K562 (cell line): ENCODE measurements at regions not wholly inside any gene's neighbourhood (a gene's known extent, or its start where the extent isn't known, plus 50 kb on each side); places are given as distances from the start of the nearest gene placed in this dataset.

Source experiments
- ATAC-seq: fragments of 200-7000 bp; cut with Tn5 transposase; 3 replicates; pipeline ENCODE4 v1.9.1; 2020; ENCODE audit warnings: moderate library complexity
- BruUV-seq: library from RNA; stranded (reverse); fragments of 400-500 nt; replicated peaks from 2 replicates; lab custom pipeline; 2021; lab: Mats Ljungman, UMichigan
- CTCF ChIA-PET: fragments of 300-600 bp; formaldehyde crosslinking; extraction: SDS; loops from one replicate; lab custom pipeline; 2021; ENCODE audit warnings: low intra/inter-chr PET ratio; lab: Yijun Ruan, JAX
- POLR2A ChIA-PET: fragments of 300-600, 350-650 bp; sonication (Branson Sonifier 250); formaldehyde crosslinking; extraction: SDS; loops from one replicate; lab custom pipeline; 2021; ENCODE audit warnings: antibody characterized with exemption, inconsistent platforms; lab: Yijun Ruan, JAX
- DNase-seq, 4 experiments: peaks; one replicate each; pipeline versions ENCODE4 v3.0.0 to v3.0.0-alpha.2; 2011 to 2018; ENCODE audit warnings: low spot score in 3 of 4, mixed read lengths in 3 of 4; ENCODE audit errors: extremely low read depth in 1 of 4
- FAIRE-seq: peaks from 2 replicates; lab custom pipeline; 2011; peaks lifted over from hg19 to GRCh38; lab: Jason Lieb, UNC
- H2AFZ ChIP-seq: 2 replicates; pipeline ENCODE4 v1.6.0; 2011; ENCODE audit warnings: low read depth, low read length, control low read depth, inconsistent platforms
- H3K27ac ChIP-seq: fragments of 200-600 bp; 3 replicates; pipeline ENCODE4 v1.8.0; 2011; ENCODE audit warnings: low read depth, mild to moderate bottlenecking, control low read depth, inconsistent platforms, low read length, moderate library complexity, mixed read lengths; ENCODE audit errors: extremely low read depth
- H3K27me3 ChIP-seq, 2 experiments: fragments of 300-600 bp in 1 of 2; 2 replicates in 1 of 2; 3 replicates in 1 of 2; pipeline versions ENCODE4 v1.6.0 to v1.8.0; 2011; ENCODE audit warnings: inconsistent platforms in 2 of 2, low read length in 2 of 2, mild to moderate bottlenecking in 1 of 2, mixed read lengths in 1 of 2, moderate library complexity in 1 of 2; ENCODE audit not compliant: control insufficient read depth in 2 of 2, insufficient read depth in 2 of 2
- H3K36me3 ChIP-seq: fragments of 300-600 bp; 3 replicates; pipeline ENCODE4 v1.8.0; 2011; ENCODE audit warnings: mild to moderate bottlenecking, low read length, inconsistent platforms; ENCODE audit not compliant: control insufficient read depth, insufficient read depth
- H3K4me1 ChIP-seq, 2 experiments: fragments of 200-600 bp in 1 of 2; replicated peaks in 1 of 2; 2 replicates in 1 of 2; 3 replicates in 1 of 2; pipeline versions ENCODE4 v1.5.1 to v1.8.0; 2011; ENCODE audit warnings: inconsistent platforms in 2 of 2, low read length in 2 of 2, mild to moderate bottlenecking in 1 of 2, mixed read lengths in 1 of 2, moderate library complexity in 1 of 2; ENCODE audit not compliant: control insufficient read depth in 2 of 2, insufficient read depth in 2 of 2
- H3K4me2 ChIP-seq: 2 replicates; pipeline ENCODE4 v1.6.1; 2011; ENCODE audit warnings: low read length, control low read depth, inconsistent platforms, mixed read lengths; ENCODE audit not compliant: insufficient read depth
- H3K4me3 ChIP-seq: fragments of 200-600 bp; sonication (generic), shearing (Covaris generic); 2 replicates; pipeline ENCODE4 v1.5.1; 2016; ENCODE audit warnings: control low read depth, inconsistent platforms
- H3K79me2 ChIP-seq: fragments of 200-600 bp; 3 replicates; pipeline ENCODE4 v1.8.0; 2011; ENCODE audit warnings: low read length, inconsistent platforms; ENCODE audit not compliant: control insufficient read depth, insufficient read depth
- H3K9ac ChIP-seq, 2 experiments: 2 replicates each; pipeline versions ENCODE4 v1.6.0 to v1.6.1; 2011; ENCODE audit warnings: low read depth in 2 of 2, low read length in 2 of 2, control low read depth in 1 of 2, inconsistent platforms in 1 of 2, mild to moderate bottlenecking in 1 of 2, mixed read lengths in 1 of 2; ENCODE audit not compliant: insufficient read depth in 1 of 2
- H3K9me1 ChIP-seq: one replicate; pipeline ENCODE4 v1.6.0; 2011; ENCODE audit warnings: inconsistent platforms, mild to moderate bottlenecking, low read length, moderate library complexity; ENCODE audit not compliant: control insufficient read depth, insufficient read depth
- H3K9me3 ChIP-seq: replicated peaks from 2 replicates; pipeline ENCODE4 v1.5.1; 2011; ENCODE audit warnings: low read depth, low read length, inconsistent platforms; ENCODE audit not compliant: control insufficient read depth, insufficient read depth
- H4K20me1 ChIP-seq: replicated peaks from 2 replicates; pipeline ENCODE4 v1.6.1; 2011; ENCODE audit warnings: low read length, inconsistent platforms, mixed read lengths; ENCODE audit not compliant: control insufficient read depth, insufficient read depth
- CBFA2T3 ChIP-seq: fragments of 450-650 bp; IDR thresholded peaks from 2 replicates; pipeline ENCODE4 v1.6.1; 2017
- CC2D1A ChIP-seq: fragments of 450-650 bp; IDR thresholded peaks from 2 replicates; pipeline ENCODE4 v1.6.1; 2017; ENCODE audit warnings: mild to moderate bottlenecking
- CGGBP1 ChIP-seq: fragments of 250-450 bp; sonication (Bioruptor Pico); IDR thresholded peaks from 2 replicates; pipeline ENCODE4 v1.9.0; 2021; ENCODE audit warnings: mild to moderate bottlenecking
- ESRRA ChIP-seq: fragments of 450-650 bp; IDR thresholded peaks from 2 replicates; pipeline ENCODE4 v1.6.1; 2014; ENCODE audit warnings: low read depth, mild to moderate bottlenecking, moderate library complexity, borderline replicate concordance
- MCM5 ChIP-seq: fragments of 450-650 bp; IDR thresholded peaks from 2 replicates; pipeline ENCODE4 v1.6.1; 2016; ENCODE audit warnings: low read depth
- RB1 ChIP-seq: fragments of 450-650 bp; IDR thresholded peaks from 2 replicates; pipeline ENCODE4 v1.6.1; 2017; ENCODE audit warnings: low read depth, mild to moderate bottlenecking
- RBM22 ChIP-seq: fragments of 200-400 bp; formaldehyde crosslinking; IDR thresholded peaks from 2 replicates; pipeline ENCODE4 v1.6.1; 2018; ENCODE audit warnings: low read length, low read depth; ENCODE audit not compliant: poor library complexity, severe bottlenecking
- ZFP30 ChIP-seq: fragments of 250-450 bp; sonication (Bioruptor Pico); IDR thresholded peaks from 2 replicates; pipeline ENCODE4 v1.8.0; 2022; ENCODE audit warnings: moderate library complexity, mild to moderate bottlenecking, inconsistent platforms, borderline replicate concordance
- ZNF134 ChIP-seq: fragments of 250-450 bp; sonication (Bioruptor Pico); conservative IDR thresholded peaks from 2 replicates; pipeline ENCODE4 v1.4.0; 2020
- WGBS: fragments of 100-300 bp; shearing (Covaris generic); methylation state at CpG from one replicate; pipeline ENCODE4 v1.1.6; 2016; ENCODE audit warnings: low coverage, mixed read lengths; ENCODE audit not compliant: insufficient coverage; ENCODE audit errors: missing lambda C conversion rate; 5-methylcytosine and 5-hydroxymethylcytosine counted together
- in situ Hi-C: fragments of 300-500 bp; cut with MboI; formaldehyde crosslinking; loops from 4 replicates; pipeline ENCODE4 v1.15.0; 2018; ENCODE audit warnings: inconsistent platforms, mixed read lengths
- intact Hi-C: fragments of 100-400 bp; cut with micrococcal nuclease; formaldehyde crosslinking; loops from 2 replicates; pipeline ENCODE4 v1.14.2; 2022

GRCh38 chr2:5535301-5535700 lies 156.9 kb upstream of the SOX11 start:
- in situ Hi-C loops, result no loop called here
- Histone ChIP-seq H3K36me3 (no peaks in the 10 kb centered on the region), H3K9me3 (0 out of 2 replicates have a peak, but pooled peaks cover 2% of the 10 kb centered on the region), H3K4me1 (no peaks in the 10 kb centered on the region), H3K27ac (no peak overlapping the region), H3K27me3 (no peaks in the 10 kb centered on the region), H3K9ac (no peak overlapping the region), H3K4me2 (no peak overlapping the region), H4K20me1 (no peaks in the 10 kb centered on the region), H3K79me2 (no peaks in the 10 kb centered on the region), H2AFZ (no peak overlapping the region), H3K9me1 (no peaks in the 10 kb centered on the region), H3K4me3 (no peak overlapping the region)
- WGBS, result 0% methylated on average over 2 of the region's 3 CpGs
- ChIA-PET CTCF (no interaction called here), POLR2A (no interaction called here)
- ATAC-seq, result no peak
- BruUV-seq, result no TSS peak
- TF ChIP-seq CC2D1A (no peak), RBM22 (no peak), ZNF134 (no peak), MCM5 (no peak), CGGBP1 (CRISPR knock-in tag) (no peak), RB1 (no peak), CBFA2T3 (no peak), ESRRA (no peak), ZFP30 (CRISPR knock-in tag) (no peak)
- FAIRE-seq, result no peak
- no peak for DNase-seq
- intact Hi-C loops, result no loop called here
